PFSK-1 (cell line): ENCODE measurements at regions not wholly inside any gene's neighbourhood (a gene's known extent, or its start where the extent isn't known, plus 50 kb on each side); places are given as distances from the start of the nearest gene placed in this dataset.

Experiments
- POLR2AphosphoS5 ChIP-seq: IDR thresholded peaks from 2 replicates; pipeline ENCODE4 v1.6.1; 2012; ENCODE audit warnings: low read depth, mild to moderate bottlenecking, control low read depth, low read length, moderate library complexity
- REST ChIP-seq, 2 experiments: IDR thresholded peaks; 2 replicates each; pipeline versions ENCODE4 v1.6.1 to v1.8.0; 2011 to 2012; ENCODE audit warnings: low read depth in 2 of 2, low read length in 2 of 2, control low read depth in 1 of 2, inconsistent platforms in 1 of 2, mild to moderate bottlenecking in 1 of 2, moderate library complexity in 1 of 2; ENCODE audit not compliant: insufficient read depth in 1 of 2
- SIN3A ChIP-seq: IDR thresholded peaks from 2 replicates; pipeline ENCODE4 v1.6.1; 2012; ENCODE audit warnings: mild to moderate bottlenecking, low read length, moderate library complexity, borderline replicate concordance; ENCODE audit not compliant: insufficient read depth

GRCh38 chr9:107852891-107853290 is 363.3 kb upstream of the KLF4 start:
- TF ChIP-seq POLR2AphosphoS5: no peak
- no peak for TF ChIP-seq SIN3A
- TF ChIP-seq REST (IDR thresholded peaks at IDR 0.05; ENCODE audit: insufficient read depth in 1 of 2, low read depth in 2 of 2, low read length in 2 of 2): no peak
